ENCODE measurements at regions not wholly inside any gene's neighbourhood (a gene's known extent, or its start where the extent isn't known, plus 50 kb on each side); places are given as distances from the start of the nearest gene placed in this dataset.
A peak's percentile ranks its signal among the peaks of the same experiment; 100 is the strongest.

DNA sequence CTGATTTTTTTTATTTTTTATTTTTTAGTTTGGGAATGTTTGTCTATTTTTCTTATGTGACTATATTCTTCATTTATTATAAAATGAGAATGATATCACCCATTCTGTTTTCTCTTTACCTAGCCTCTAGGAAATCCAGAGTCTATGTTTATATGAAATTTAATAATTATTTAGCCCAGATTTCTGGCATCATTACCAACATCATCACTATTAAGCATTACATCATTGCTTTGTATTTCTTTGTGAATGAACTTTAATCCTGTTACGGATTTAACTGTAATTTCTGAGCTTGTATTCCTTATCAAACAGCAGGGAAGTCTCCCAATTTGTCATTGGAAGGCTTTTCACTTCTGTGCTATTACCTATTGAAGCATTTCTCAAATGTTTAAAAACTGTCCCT lies 72.7 kb upstream of the NOX3 start:
- 23 to 62% (median 45%) methylated on average over 1 of the region's 1 CpG for WGBS, 3 donors
- H3K36me3 ChIP-seq (ENCODE audit: control insufficient read depth in 3 of 3, insufficient read depth in 2 of 3, low read depth in 1 of 3, low read length in 3 of 3): no peaks in the 10 kb centered on the region
- no peaks in the 10 kb centered on the region for H3K9me3 ChIP-seq (ENCODE audit: control insufficient read depth in 2 of 2, insufficient read depth in 1 of 2, low read depth in 1 of 2, low read length in 1 of 2)
- FAIRE-seq (no peak), DNase-seq (no peak)
- H3K4me1 ChIP-seq (ENCODE audit: control insufficient read depth in 3 of 3, insufficient read depth in 2 of 3, low read depth in 1 of 3, low read length in 2 of 3): no peaks in the 10 kb centered on the region
- no peaks in the 10 kb centered on the region for H3K27me3 ChIP-seq (ENCODE audit: control insufficient read depth in 3 of 3, insufficient read depth in 3 of 3, low read length in 3 of 3)
- no peak overlapping the region for H3K4me3 ChIP-seq (ENCODE audit: low read depth in 1 of 3, low read length in 3 of 3)
- no peak overlapping the region for H3K27ac ChIP-seq (ENCODE audit: low read depth in 1 of 3, low read length in 2 of 3)

DNA sequence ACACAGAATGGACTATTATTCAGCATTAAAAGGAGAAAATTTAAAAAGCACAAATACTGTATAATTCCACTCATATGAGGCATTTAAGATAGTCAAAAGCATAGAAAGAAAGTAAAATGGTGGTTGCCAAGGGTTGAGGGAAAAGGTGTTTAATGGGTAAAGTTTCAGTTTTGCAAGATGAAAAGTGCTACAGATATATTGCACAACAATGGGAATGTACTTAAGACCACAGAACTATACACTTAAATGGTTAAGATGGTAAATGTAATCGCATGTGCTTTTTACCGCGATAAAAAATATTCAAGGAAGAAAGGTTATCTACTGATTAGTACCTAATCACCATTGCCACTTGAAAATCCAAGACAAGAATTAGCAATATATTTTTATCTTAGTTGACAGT lies 71.8 kb upstream of the NOX3 start:
- no peak for FAIRE-seq
- no peak for DNase-seq
- no peaks in the 10 kb centered on the region for H3K27me3 ChIP-seq (ENCODE audit: control insufficient read depth in 3 of 3, insufficient read depth in 3 of 3, low read length in 3 of 3)
- WGBS, 3 donors: 90 to 96% (median 93%) methylated on average over 3 of the region's 3 CpGs
- H3K4me3 ChIP-seq (ENCODE audit: low read depth in 1 of 3, low read length in 3 of 3): no peak overlapping the region
- H3K4me1 ChIP-seq (ENCODE audit: control insufficient read depth in 3 of 3, insufficient read depth in 2 of 3, low read depth in 1 of 3, low read length in 2 of 3): no peaks in the 10 kb centered on the region
- H3K36me3 ChIP-seq (ENCODE audit: control insufficient read depth in 3 of 3, insufficient read depth in 2 of 3, low read depth in 1 of 3, low read length in 3 of 3): no peaks in the 10 kb centered on the region
- no peak overlapping the region for H3K27ac ChIP-seq (ENCODE audit: low read depth in 1 of 3, low read length in 2 of 3)
- H3K9me3 ChIP-seq (ENCODE audit: control insufficient read depth in 2 of 2, insufficient read depth in 1 of 2, low read depth in 1 of 2, low read length in 1 of 2): no peaks in the 10 kb centered on the region

DNA sequence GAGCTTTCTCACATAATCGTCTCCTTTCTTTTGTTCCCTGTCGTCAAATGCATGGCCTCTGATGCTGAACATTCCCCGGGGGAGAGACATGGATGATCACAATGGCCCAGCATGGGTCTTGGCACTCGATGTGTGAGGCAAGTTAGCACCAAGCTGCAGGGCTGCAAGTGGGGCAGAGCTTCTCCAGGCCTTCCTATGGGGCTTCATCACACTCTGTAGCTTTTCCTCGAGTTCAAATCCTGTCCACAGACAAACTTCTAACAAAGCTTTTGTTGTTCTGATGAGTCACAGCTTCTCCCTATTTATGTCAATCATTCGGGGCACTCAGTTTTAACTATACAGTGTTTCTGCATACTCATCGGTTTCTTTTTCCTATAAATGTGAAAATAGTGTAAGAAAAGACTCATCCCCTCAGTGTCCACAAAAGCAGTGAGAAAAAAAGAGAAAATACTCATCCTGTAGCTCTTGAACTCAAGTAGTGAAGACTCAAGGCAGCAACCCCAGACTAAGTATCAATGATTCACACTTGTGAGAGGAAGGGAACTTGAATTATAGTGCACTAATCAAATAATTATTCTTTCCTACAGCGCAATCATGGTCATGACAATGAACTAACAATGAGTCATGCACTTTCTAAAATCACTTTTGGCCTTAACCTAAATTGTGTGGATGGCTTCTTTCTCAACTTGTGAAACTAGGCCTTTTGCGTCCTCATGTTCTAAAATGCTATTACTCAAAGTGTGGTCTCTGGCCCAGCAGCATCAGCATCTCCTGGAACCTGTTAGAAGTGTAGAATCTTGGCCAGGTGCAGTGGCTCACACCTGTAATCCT lies 68.4 kb upstream of the NOX3 start:
- Histone ChIP-seq H3K4me3 (ENCODE audit: low read depth in 1 of 3, low read length in 3 of 3) (no peak overlapping the region), H3K4me1 (ENCODE audit: control insufficient read depth in 3 of 3, insufficient read depth in 2 of 3, low read depth in 1 of 3, low read length in 2 of 3) (no peaks in the 10 kb centered on the region), H3K36me3 (ENCODE audit: control insufficient read depth in 3 of 3, insufficient read depth in 2 of 3, low read depth in 1 of 3, low read length in 3 of 3) (no peaks in the 10 kb centered on the region), H3K27me3 (ENCODE audit: control insufficient read depth in 3 of 3, insufficient read depth in 3 of 3, low read length in 3 of 3) (no peaks in the 10 kb centered on the region), H3K9me3 (ENCODE audit: control insufficient read depth in 2 of 2, insufficient read depth in 1 of 2, low read depth in 1 of 2, low read length in 1 of 2) (no peaks in the 10 kb centered on the region), H3K27ac (ENCODE audit: low read depth in 1 of 3, low read length in 2 of 3) (no peak overlapping the region)
- DNase-seq (no peak), FAIRE-seq (no peak)
- WGBS, 3 donors: 67 to 76% (median 71%) methylated on average over 9 of the region's 9 CpGs

DNA sequence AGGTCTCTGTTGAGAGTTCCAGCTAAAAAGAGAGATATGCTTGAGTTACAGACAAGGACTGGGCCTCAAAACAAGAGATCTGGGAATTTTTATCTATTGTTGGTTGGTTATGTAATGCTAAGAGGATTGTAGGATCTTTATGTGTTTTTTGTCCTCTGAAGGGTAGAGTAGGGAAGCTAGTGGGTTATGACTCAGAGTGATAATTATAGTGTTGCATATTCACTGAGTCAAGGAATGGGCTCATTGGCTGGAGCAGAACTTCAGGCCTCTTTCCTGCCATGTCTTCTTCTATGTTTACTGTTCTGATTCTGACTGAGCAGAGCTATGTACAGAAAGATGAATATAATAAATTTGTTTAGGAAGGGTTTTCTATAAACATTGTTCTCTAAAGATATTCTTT lies 66.1 kb upstream of the NOX3 start:
- H3K27me3 ChIP-seq (ENCODE audit: control insufficient read depth in 3 of 3, insufficient read depth in 3 of 3, low read length in 3 of 3): no peaks in the 10 kb centered on the region
- no peak overlapping the region for H3K27ac ChIP-seq (ENCODE audit: low read depth in 1 of 3, low read length in 2 of 3)
- DNase-seq: no peak
- H3K9me3 ChIP-seq (ENCODE audit: control insufficient read depth in 2 of 2, insufficient read depth in 1 of 2, low read depth in 1 of 2, low read length in 1 of 2): no peaks in the 10 kb centered on the region
- no peaks in the 10 kb centered on the region for H3K4me1 ChIP-seq (ENCODE audit: control insufficient read depth in 3 of 3, insufficient read depth in 2 of 3, low read depth in 1 of 3, low read length in 2 of 3)
- no peak overlapping the region for H3K4me3 ChIP-seq (ENCODE audit: low read depth in 1 of 3, low read length in 3 of 3)
- no peaks in the 10 kb centered on the region for H3K36me3 ChIP-seq (ENCODE audit: control insufficient read depth in 3 of 3, insufficient read depth in 2 of 3, low read depth in 1 of 3, low read length in 3 of 3)
- no peak for FAIRE-seq

DNA sequence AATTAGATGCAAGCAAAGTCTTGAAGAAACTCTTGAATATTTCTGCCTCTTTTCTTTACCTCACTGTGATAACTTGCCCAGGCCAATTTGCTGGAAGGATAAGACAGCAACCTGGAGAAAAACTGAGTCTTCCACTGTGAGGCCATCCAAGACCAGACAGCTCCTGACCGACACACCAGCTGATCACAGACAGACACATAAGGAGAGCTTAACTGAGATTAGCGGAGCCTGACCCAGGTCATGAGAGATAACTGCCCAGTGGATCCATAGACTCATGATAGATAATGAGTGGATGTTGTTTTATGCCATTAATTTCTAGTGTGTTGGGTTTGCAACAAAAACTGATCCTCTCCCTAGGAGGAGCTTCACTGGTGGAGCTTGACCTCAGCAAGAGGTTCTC lies 64.4 kb upstream of the NOX3 start:
- Histone ChIP-seq H3K36me3 (ENCODE audit: control insufficient read depth in 3 of 3, insufficient read depth in 2 of 3, low read depth in 1 of 3, low read length in 3 of 3) (no peaks in the 10 kb centered on the region), H3K4me1 (ENCODE audit: control insufficient read depth in 3 of 3, insufficient read depth in 2 of 3, low read depth in 1 of 3, low read length in 2 of 3) (no peaks in the 10 kb centered on the region), H3K4me3 (ENCODE audit: low read depth in 1 of 3, low read length in 3 of 3) (no peak overlapping the region), H3K27me3 (ENCODE audit: control insufficient read depth in 3 of 3, insufficient read depth in 3 of 3, low read length in 3 of 3) (no peaks in the 10 kb centered on the region), H3K27ac (ENCODE audit: low read depth in 1 of 3, low read length in 2 of 3) (no peak overlapping the region), H3K9me3 (ENCODE audit: control insufficient read depth in 2 of 2, insufficient read depth in 1 of 2, low read depth in 1 of 2, low read length in 1 of 2) (no peaks in the 10 kb centered on the region)
- no peak for DNase-seq
- no peak for FAIRE-seq
- WGBS, 3 donors: 91 to 92% (median 92%) methylated on average over 2 of the region's 2 CpGs

GRCh38 chr6:155519176-155519738 lies 63.6 kb upstream of the NOX3 start:
- FAIRE-seq: no peak
- 33 to 53% (median 39%) methylated on average over 1 of the region's 1 CpG for WGBS, 3 donors
- H3K27ac ChIP-seq (ENCODE audit: low read depth in 1 of 3, low read length in 2 of 3): no peak overlapping the region
- no peaks in the 10 kb centered on the region for H3K36me3 ChIP-seq (ENCODE audit: control insufficient read depth in 3 of 3, insufficient read depth in 2 of 3, low read depth in 1 of 3, low read length in 3 of 3)
- no peaks in the 10 kb centered on the region for H3K4me1 ChIP-seq (ENCODE audit: control insufficient read depth in 3 of 3, insufficient read depth in 2 of 3, low read depth in 1 of 3, low read length in 2 of 3)
- no peaks in the 10 kb centered on the region for H3K27me3 ChIP-seq (ENCODE audit: control insufficient read depth in 3 of 3, insufficient read depth in 3 of 3, low read length in 3 of 3)
- no peaks in the 10 kb centered on the region for H3K9me3 ChIP-seq (ENCODE audit: control insufficient read depth in 2 of 2, insufficient read depth in 1 of 2, low read depth in 1 of 2, low read length in 1 of 2)
- H3K4me3 ChIP-seq (ENCODE audit: low read depth in 1 of 3, low read length in 3 of 3): no peak overlapping the region
- no peak for DNase-seq

DNA sequence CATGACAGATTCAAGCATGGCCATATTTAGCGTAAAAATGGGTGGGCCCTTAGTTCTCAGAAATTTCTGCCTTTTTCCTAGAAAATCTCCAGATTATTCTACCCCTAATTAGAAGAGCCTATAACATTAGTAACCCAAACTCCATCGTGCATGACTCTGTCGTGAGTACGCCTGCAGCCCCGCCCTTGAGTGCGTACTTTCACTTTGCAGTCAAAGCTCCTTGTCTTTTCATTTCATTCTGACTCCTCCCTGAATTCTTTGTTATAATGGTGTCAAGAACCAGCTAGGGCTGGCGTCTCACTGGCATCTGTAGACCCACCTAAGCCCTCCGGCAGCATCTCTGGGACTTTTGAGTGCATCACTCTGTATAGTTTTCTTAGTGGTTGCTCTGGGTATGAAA lies 61.7 kb upstream of the NOX3 start:
- H3K27me3 ChIP-seq (ENCODE audit: control insufficient read depth in 3 of 3, insufficient read depth in 3 of 3, low read length in 3 of 3): no peaks in the 10 kb centered on the region
- no peak overlapping the region for H3K4me3 ChIP-seq (ENCODE audit: low read depth in 1 of 3, low read length in 3 of 3)
- no peak for FAIRE-seq

DNA sequence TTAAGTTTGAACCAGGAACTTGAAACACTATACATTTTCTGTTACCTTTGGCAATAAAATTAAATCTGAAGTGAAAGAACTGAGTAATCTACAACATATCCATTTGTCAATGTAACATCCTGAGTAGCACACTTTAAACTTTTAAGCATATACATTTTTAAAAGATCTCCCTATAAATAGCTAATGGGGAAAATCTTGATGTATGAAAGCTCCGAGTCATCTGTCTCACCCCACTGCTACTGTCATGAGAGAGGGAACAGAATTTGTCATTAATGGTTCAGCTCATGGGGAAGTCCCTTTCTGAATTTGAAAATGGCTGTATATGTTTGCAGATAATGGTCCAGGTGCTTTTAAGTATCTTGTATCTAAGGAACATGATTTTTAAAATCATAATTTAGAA lies 55.2 kb upstream of the NOX3 start:
- FAIRE-seq: no peak
- no peak overlapping the region for H3K4me3 ChIP-seq (ENCODE audit: low read depth in 1 of 3, low read length in 3 of 3)
- no peaks in the 10 kb centered on the region for H3K4me1 ChIP-seq (ENCODE audit: control insufficient read depth in 3 of 3, insufficient read depth in 2 of 3, low read depth in 1 of 3, low read length in 2 of 3)
- no peaks in the 10 kb centered on the region for H3K36me3 ChIP-seq (ENCODE audit: control insufficient read depth in 3 of 3, insufficient read depth in 2 of 3, low read depth in 1 of 3, low read length in 3 of 3)
- H3K27me3 ChIP-seq (ENCODE audit: control insufficient read depth in 3 of 3, insufficient read depth in 3 of 3, low read length in 3 of 3): no peaks in the 10 kb centered on the region
- no peaks in the 10 kb centered on the region for H3K9me3 ChIP-seq (ENCODE audit: control insufficient read depth in 2 of 2, insufficient read depth in 1 of 2, low read depth in 1 of 2, low read length in 1 of 2)
- WGBS, 3 donors: 49 to 75% (median 72%) methylated on average over 1 of the region's 1 CpG
- no peak overlapping the region for H3K27ac ChIP-seq (ENCODE audit: low read depth in 1 of 3, low read length in 2 of 3)
- DNase-seq: no peak

More for the DNA sequence above, 61.7 kb upstream of the NOX3 start:
- peak in 1 of 2 donors; percentile 47 for DNase-seq
- Histone ChIP-seq H3K27ac (ENCODE audit: low read depth in 1 of 3, low read length in 2 of 3) (no peak overlapping the region), H3K4me1 (ENCODE audit: control insufficient read depth in 3 of 3, insufficient read depth in 2 of 3, low read depth in 1 of 3, low read length in 2 of 3) (no peaks in the 10 kb centered on the region), H3K36me3 (ENCODE audit: control insufficient read depth in 3 of 3, insufficient read depth in 2 of 3, low read depth in 1 of 3, low read length in 3 of 3) (no peaks in the 10 kb centered on the region), H3K9me3 (ENCODE audit: control insufficient read depth in 2 of 2, insufficient read depth in 1 of 2, low read depth in 1 of 2, low read length in 1 of 2) (no peaks in the 10 kb centered on the region)
- 45 to 78% (median 65%) methylated on average over 8 of the region's 8 CpGs for WGBS, 3 donors
